ENCODE measurements at regions not wholly inside any gene's neighbourhood (a gene's known extent, or its start where the extent isn't known, plus 50 kb on each side); places are given as distances from the start of the nearest gene placed in this dataset.

DNA sequence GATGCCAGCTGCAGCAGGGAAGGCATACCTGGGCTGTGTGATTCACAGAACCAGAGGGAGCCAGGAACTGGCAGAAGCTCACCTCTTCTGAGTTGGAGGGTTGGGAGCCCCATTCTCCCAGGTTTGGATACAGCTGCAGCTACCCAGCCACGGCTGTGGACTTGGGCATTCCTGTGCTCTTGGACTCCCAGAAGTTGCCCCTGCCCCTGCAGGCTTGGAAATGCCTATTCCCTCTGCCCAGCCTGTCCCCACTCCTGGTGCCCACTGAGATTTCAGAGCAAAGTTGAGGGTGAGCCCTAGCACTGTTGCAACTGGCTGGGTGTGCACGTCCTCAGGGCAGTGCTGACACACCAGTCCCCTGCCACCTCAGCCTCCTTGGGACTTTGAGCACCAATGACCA, 489.7 kb downstream of the SLCO4C1 start:
- no peak for TF ChIP-seq POLR2AphosphoS5 (IDR thresholded peaks at IDR 0.05; ENCODE audit: low read depth, low read length)
- TF ChIP-seq POLR2A (IDR thresholded peaks at IDR 0.05; ENCODE audit: low read depth, low read length) = no peak
